RWPE2 (cell line): ENCODE measurements at regions not wholly inside any gene's neighbourhood (a gene's known extent, or its start where the extent isn't known, plus 50 kb on each side); places are given as distances from the start of the nearest gene placed in this dataset.

ENCODE experiments used
- ATAC-seq: fragments of 200-7000 bp; cut with Tn5 transposase; 3 replicates; pipeline ENCODE4 v1.9.1; 2021; ENCODE audit warnings: low read depth
- DNase-seq: peaks from one replicate; pipeline ENCODE4 v3.0.0-alpha.2; 2020; ENCODE audit warnings: low spot score
- H3K27ac ChIP-seq: fragments of 450-650 bp; 2 replicates; pipeline ENCODE4 v1.5.1; 2017; ENCODE audit warnings: mild to moderate bottlenecking; ENCODE audit not compliant: poor library complexity, severe bottlenecking
- H3K27me3 ChIP-seq: fragments of 250-450 bp; sonication (Bioruptor Pico); 2 replicates; pipeline ENCODE4 v1.5.1; 2021; ENCODE audit warnings: mild to moderate bottlenecking, moderate library complexity; ENCODE audit not compliant: insufficient read depth, poor library complexity, severe bottlenecking
- H3K36me3 ChIP-seq: fragments of 250-450 bp; sonication (Bioruptor Pico); 2 replicates; pipeline ENCODE4 v1.5.1; 2020; ENCODE audit warnings: low read depth, mild to moderate bottlenecking, moderate library complexity
- H3K4me1 ChIP-seq: fragments of 250-450 bp; sonication (Bioruptor Pico); 2 replicates; pipeline ENCODE4 v1.5.1; 2021; ENCODE audit warnings: mild to moderate bottlenecking, moderate library complexity; ENCODE audit not compliant: insufficient read depth, poor library complexity, severe bottlenecking
- H3K4me3 ChIP-seq: fragments of 250-450 bp; sonication (Bioruptor Pico); 2 replicates; pipeline ENCODE4 v1.5.1; 2021; ENCODE audit warnings: mild to moderate bottlenecking, moderate library complexity; ENCODE audit not compliant: severe bottlenecking
- H3K9me3 ChIP-seq: fragments of 250-450 bp; sonication (Bioruptor Pico); 2 replicates; pipeline ENCODE4 v1.5.1; 2021; ENCODE audit warnings: mild to moderate bottlenecking, moderate library complexity; ENCODE audit not compliant: severe bottlenecking
- CTCF ChIP-seq: fragments of 450-650 bp; IDR thresholded peaks from one replicate; pipeline ENCODE4 v1.5.1; 2017; ENCODE audit warnings: mild to moderate bottlenecking, moderate library complexity; ENCODE audit not compliant: poor library complexity, severe bottlenecking

DNA sequence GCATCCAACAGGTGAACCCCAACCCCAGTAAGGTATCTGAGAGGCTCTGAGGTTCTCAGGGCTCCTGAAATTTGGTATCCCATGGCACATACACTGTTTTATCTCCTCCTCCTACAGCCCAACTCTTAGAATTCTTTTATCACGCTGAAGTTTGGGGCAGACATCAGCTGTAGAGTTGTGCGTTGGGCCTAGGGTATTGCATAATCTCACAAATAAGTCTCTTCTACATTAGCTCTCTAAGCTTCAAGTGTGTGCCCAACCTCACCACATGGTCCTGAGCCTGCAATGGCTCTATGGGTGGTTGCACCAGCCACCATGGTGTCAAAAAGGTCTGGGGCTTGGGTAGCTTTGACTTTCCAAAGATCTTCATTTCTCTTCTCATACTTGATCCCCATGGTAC is 603.0 kb downstream of the BUD13 start:
- H3K4me3 ChIP-seq, result no peak overlapping the region
- TF ChIP-seq CTCF, result no peak
- ATAC-seq (no peak), DNase-seq (no peak)
- no peaks in the 10 kb centered on the region for H3K9me3 ChIP-seq
- no peaks in the 10 kb centered on the region for H3K27me3 ChIP-seq
- no peaks in the 10 kb centered on the region for H3K4me1 ChIP-seq
- H3K36me3 ChIP-seq, result no peaks in the 10 kb centered on the region
- no peak overlapping the region for H3K27ac ChIP-seq

DNA sequence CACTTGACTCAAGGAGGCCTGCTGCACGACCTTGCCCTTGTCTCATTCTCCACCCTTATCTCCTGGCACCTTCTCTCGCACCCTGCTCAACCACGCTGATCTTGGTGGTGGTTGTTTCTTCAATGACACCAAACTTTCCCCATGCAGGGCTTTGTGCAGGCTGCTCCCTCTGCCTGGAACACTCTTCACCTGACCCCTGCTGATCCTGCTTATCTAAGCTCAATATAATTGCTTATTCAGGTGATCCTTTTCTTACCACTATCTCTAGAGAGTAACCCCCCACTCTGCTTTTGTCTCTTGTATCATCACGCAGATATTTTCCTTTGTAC is 604.4 kb downstream of the BUD13 start:
- no peak overlapping the region for H3K4me3 ChIP-seq
- no peak overlapping the region for H3K27ac ChIP-seq

DNA sequence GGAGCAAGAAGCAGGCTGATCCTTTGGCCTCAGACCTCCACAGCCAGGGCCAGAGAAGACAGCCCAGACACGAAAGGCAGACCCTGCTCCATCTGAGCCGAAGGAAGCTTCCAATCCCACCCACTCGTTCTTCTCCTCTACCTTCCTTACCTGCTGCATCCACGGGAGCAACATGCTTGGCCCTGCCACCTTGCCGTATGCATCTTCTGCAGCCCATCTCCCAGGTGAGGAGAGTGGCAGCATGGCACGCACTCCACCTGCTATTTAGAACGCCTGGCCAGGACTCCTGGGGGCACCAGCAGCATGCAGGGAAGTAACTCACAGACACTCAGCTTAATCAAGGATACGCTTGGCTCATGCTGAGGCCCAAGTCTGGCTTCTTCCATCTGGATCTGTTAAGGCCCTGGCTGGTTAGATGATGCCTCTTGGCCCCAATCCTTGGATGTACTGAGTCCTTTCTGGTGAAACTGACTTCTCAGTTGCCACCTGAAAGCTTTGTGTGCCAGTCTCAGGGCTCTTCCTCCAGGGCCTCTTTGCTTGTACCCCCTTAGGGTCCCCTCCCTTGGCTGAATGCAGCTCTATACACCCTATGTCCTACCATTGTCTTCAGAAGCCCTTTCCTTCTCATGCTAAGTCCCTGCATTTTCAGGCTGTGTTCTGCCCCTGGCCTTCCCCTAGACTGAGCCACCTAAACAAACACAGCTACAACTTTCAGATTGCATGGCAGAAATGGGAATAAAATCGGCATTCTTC is 604.9 kb downstream of the BUD13 start:
- Histone ChIP-seq H3K4me3 (no peak overlapping the region), H3K9me3 (no peaks in the 10 kb centered on the region), H3K27me3 (no peaks in the 10 kb centered on the region), H3K27ac (no peak overlapping the region), H3K36me3 (no peaks in the 10 kb centered on the region), H3K4me1 (no peaks in the 10 kb centered on the region)
- no peak for TF ChIP-seq CTCF
- ATAC-seq, result no peak
- no peak for DNase-seq

More for the DNA sequence above, 604.4 kb downstream of the BUD13 start:
- ATAC-seq, result no peak
- Histone ChIP-seq H3K36me3 (no peaks in the 10 kb centered on the region), H3K27me3 (no peaks in the 10 kb centered on the region), H3K4me1 (no peaks in the 10 kb centered on the region), H3K9me3 (no peaks in the 10 kb centered on the region)
- DNase-seq, result no peak
- TF ChIP-seq CTCF, result no peak

DNA sequence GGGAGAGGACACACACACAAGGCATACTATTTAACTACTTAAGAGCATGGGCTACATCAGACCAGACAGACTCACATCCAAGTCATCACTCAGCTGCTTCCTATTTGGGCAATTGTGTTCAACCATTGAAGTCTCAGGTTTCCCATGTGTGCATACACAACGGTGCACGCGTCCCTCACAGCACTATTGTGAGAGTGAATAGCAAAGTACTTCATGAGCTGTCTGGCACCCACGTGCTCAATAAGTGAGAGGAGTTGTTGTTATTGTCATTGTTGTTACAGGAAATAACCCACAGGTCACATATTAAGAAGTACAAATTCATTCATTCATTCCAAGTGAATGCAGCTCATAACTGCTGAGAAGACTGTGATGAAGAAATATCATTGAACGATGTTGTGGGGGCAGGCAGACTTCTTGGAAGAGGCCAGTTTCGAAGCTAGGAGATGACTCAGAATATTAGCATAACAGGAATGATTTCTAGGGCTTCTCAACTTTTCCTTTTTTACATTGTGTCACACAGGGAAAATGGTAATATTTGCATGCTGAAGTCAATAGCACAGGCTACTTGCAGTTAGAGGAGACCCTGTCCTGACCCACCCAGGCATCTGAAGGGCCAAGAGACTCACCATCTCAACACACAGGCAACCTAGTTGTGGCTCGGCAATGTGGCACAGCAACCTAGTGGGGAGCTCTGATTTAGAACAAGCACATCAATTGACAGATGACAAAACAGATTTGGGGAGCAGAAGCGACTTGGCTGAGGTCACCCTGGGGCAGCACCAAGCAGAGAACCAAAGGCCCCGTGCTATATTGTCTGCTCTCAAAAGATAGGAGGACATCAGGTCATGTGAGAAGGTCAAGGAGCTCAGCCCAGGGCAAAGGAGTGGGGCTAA is 606.0 kb downstream of the BUD13 start:
- H3K36me3 ChIP-seq, result no peaks in the 10 kb centered on the region
- no peak for TF ChIP-seq CTCF
- H3K4me3 ChIP-seq, result no peak overlapping the region
- ATAC-seq (no peak), DNase-seq (no peak)
- no peaks in the 10 kb centered on the region for H3K27me3 ChIP-seq
- no peaks in the 10 kb centered on the region for H3K9me3 ChIP-seq
- H3K27ac ChIP-seq, result no peak overlapping the region
- H3K4me1 ChIP-seq, result no peaks in the 10 kb centered on the region
